Endothelial cell of umbilical vein (primary cell): ENCODE measurements at regions not wholly inside any gene's neighbourhood (a gene's known extent, or its start where the extent isn't known, plus 50 kb on each side); places are given as distances from the start of the nearest gene placed in this dataset.

Source experiments
- BruUV-seq: library from RNA; stranded (reverse); fragments of 400-500 nt; replicated peaks from 2 replicates; lab custom pipeline; 2021; lab: Mats Ljungman, UMichigan
- CTCF ChIA-PET: fragments of 300-600, 350-600 bp; sonication (Branson Sonifier 250); formaldehyde crosslinking; loops from one replicate; lab custom pipeline; 2021; ENCODE audit warnings: antibody characterized with exemption, inconsistent platforms; lab: Charles Lee
- POLR2A ChIA-PET: fragments of 300-600, 350-600 bp; sonication (Branson Sonifier 250); formaldehyde crosslinking; loops from one replicate; lab custom pipeline; 2021; ENCODE audit warnings: antibody characterized with exemption, inconsistent platforms; lab: Charles Lee
- DNase-seq: peaks from one replicate; pipeline ENCODE4 v3.0.0-alpha.2; 2011; ENCODE audit warnings: low read depth, low spot score
- FAIRE-seq: peaks from 2 replicates; lab custom pipeline; 2011; peaks lifted over from hg19 to GRCh38; lab: Jason Lieb, UNC
- H2AFZ ChIP-seq: 2 replicates; pipeline ENCODE4 v1.6.0; 2012; ENCODE audit warnings: low read depth, low read length, control low read depth, inconsistent platforms
- H3K27ac ChIP-seq: 2 replicates; pipeline ENCODE4 v1.5.1; 2011; ENCODE audit warnings: low read depth, mild to moderate bottlenecking, control low read depth, low read length, moderate library complexity; ENCODE audit not compliant: insufficient read depth
- H3K27me3 ChIP-seq, 2 experiments: 2 replicates each; pipeline versions ENCODE4 v1.6.0 to v1.6.1; 2011; ENCODE audit warnings: low read length in 2 of 2, mixed read lengths in 1 of 2; ENCODE audit not compliant: control insufficient read depth in 2 of 2, insufficient read depth in 2 of 2
- H3K36me3 ChIP-seq, 2 experiments: 2 replicates in 1 of 2; 3 replicates in 1 of 2; pipeline ENCODE4 v1.5.1; 2011; ENCODE audit warnings: low read length in 2 of 2, mild to moderate bottlenecking in 1 of 2, moderate library complexity in 1 of 2; ENCODE audit not compliant: control insufficient read depth in 2 of 2, insufficient read depth in 2 of 2; ENCODE audit errors: extremely low read depth in 1 of 2
- H3K4me1 ChIP-seq: 3 replicates; pipeline ENCODE4 v1.5.1; 2011; ENCODE audit warnings: mild to moderate bottlenecking, low read length; ENCODE audit not compliant: control insufficient read depth, insufficient read depth; ENCODE audit errors: extremely low read depth
- H3K4me2 ChIP-seq: 2 replicates; pipeline ENCODE4 v1.6.1; 2011; ENCODE audit warnings: low read length, control low read depth, mixed read lengths; ENCODE audit not compliant: insufficient read depth
- H3K4me3 ChIP-seq, 3 experiments: fragments of 200-600 bp in 1 of 3; sonication (generic), shearing (Covaris generic) in 1 of 3; replicated peaks in 1 of 3; 2 replicates each; pipeline ENCODE4 v1.5.1; 2011 to 2016; ENCODE audit warnings: control low read depth in 3 of 3, low read length in 3 of 3, mild to moderate bottlenecking in 2 of 3, inconsistent platforms in 1 of 3, low read depth in 1 of 3, moderate library complexity in 1 of 3; ENCODE audit not compliant: insufficient read depth in 1 of 3
- H3K79me2 ChIP-seq: 2 replicates; pipeline ENCODE4 v1.6.0; 2012; ENCODE audit warnings: low read length, inconsistent platforms; ENCODE audit not compliant: control insufficient read depth, insufficient read depth
- H3K9ac ChIP-seq: replicated peaks from 2 replicates; pipeline ENCODE3; 2011; ENCODE audit warnings: low read length, control low read depth; ENCODE audit not compliant: insufficient read depth; ENCODE audit errors: extremely low read depth
- H3K9me1 ChIP-seq: replicated peaks from 3 replicates; pipeline ENCODE4 v1.6.0; 2011; ENCODE audit warnings: mild to moderate bottlenecking, low read length; ENCODE audit not compliant: control insufficient read depth, insufficient read depth; ENCODE audit errors: extremely low read depth
- H3K9me3 ChIP-seq: replicated peaks from 2 replicates; pipeline ENCODE4 v1.5.1; 2012; ENCODE audit warnings: low read length, inconsistent platforms; ENCODE audit not compliant: control insufficient read depth, insufficient read depth
- H4K20me1 ChIP-seq: replicated peaks from 2 replicates; pipeline ENCODE3; 2011; ENCODE audit warnings: mild to moderate bottlenecking, low read length; ENCODE audit not compliant: control insufficient read depth, insufficient read depth; ENCODE audit errors: extremely low read depth
- EZH2 ChIP-seq: IDR thresholded peaks from 2 replicates; pipeline ENCODE4 v1.6.1; 2012; ENCODE audit warnings: borderline replicate concordance, low read depth, mild to moderate bottlenecking, moderate library complexity, low read length, inconsistent platforms; ENCODE audit not compliant: severe bottlenecking
- FOS ChIP-seq: IDR thresholded peaks from 2 replicates; pipeline ENCODE4 v1.6.1; 2011; ENCODE audit warnings: mild to moderate bottlenecking, low read length, moderate library complexity, borderline replicate concordance; ENCODE audit not compliant: insufficient read depth
- GATA2 ChIP-seq: IDR thresholded peaks from 2 replicates; pipeline ENCODE4 v1.7.0; 2011; ENCODE audit warnings: low read depth, mild to moderate bottlenecking, moderate library complexity, mixed read lengths, low read length; ENCODE audit not compliant: insufficient read length, insufficient read depth
- JUN ChIP-seq: IDR thresholded peaks from 2 replicates; pipeline ENCODE4 v1.6.1; 2011; ENCODE audit warnings: borderline replicate concordance, low read depth; ENCODE audit not compliant: insufficient read length, insufficient read depth
- MYC ChIP-seq: IDR thresholded peaks from one replicate; pipeline ENCODE4 v1.6.1; 2011; ENCODE audit warnings: mild to moderate bottlenecking, low read depth, low read length
- POLR2A ChIP-seq: IDR thresholded peaks from 2 replicates; pipeline ENCODE4 v1.6.1; 2012; ENCODE audit warnings: low read depth, mild to moderate bottlenecking, control low read depth, low read length
- POLR2AphosphoS5 ChIP-seq: IDR thresholded peaks from 2 replicates; pipeline ENCODE4 v1.6.1; 2012; ENCODE audit warnings: low read depth, mild to moderate bottlenecking, control low read depth, low read length, moderate library complexity; ENCODE audit not compliant: insufficient read depth
- dilution Hi-C: fragments of 300-500 bp; cut with MboI; formaldehyde crosslinking; loops from one replicate; pipeline ENCODE4 v1.15.0; 2019; ENCODE audit warnings: low sequenced_read_pairs; ENCODE audit not compliant: extremely low pct_ligation_motif_present
- intact Hi-C: fragments of 100-400 bp; cut with micrococcal nuclease; formaldehyde crosslinking; loops from one replicate; pipeline ENCODE4 v1.10.0; 2022
- TF ChIP-seq, protein P1 (sequence below), 2 donors: IDR thresholded peaks; 1 replicate in 1 of 2; 2 replicates in 1 of 2; pipeline ENCODE4 v1.5.1; 2011; ENCODE audit warnings: low read length in 2 of 2, mild to moderate bottlenecking in 2 of 2, moderate library complexity in 2 of 2, control low read depth in 1 of 2, inconsistent platforms in 1 of 2, low read depth in 1 of 2; ENCODE audit not compliant: insufficient read depth in 1 of 2; ENCODE audit errors: extremely low read depth in 1 of 2
- TF ChIP-seq, protein P2 (sequence below): IDR thresholded peaks from 2 replicates; pipeline ENCODE4 v1.6.1; 2011; ENCODE audit not compliant: insufficient read depth, insufficient read length

DNA sequence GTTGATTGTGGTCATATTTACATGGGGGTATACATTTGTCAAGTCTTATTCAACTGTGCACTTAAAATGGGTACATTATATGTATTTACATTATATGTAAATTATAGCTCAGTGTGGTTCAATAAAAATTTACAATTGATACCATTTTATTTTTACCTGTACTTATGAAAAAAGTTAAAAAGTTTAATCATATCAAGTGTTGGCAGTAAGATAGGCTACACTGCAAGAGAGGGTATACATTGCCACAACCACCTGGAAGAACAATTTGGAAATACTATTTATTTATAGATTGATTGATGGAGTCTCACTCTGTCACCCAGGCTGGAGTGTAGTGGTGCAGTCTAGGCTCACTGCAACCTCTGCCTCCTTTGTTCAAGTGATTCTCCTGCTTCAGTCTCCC lies 453.3 kb downstream of the XYLT1 start:
- H3K9me1 ChIP-seq: no peaks in the 10 kb centered on the region
- POLR2A ChIA-PET: no interaction called here
- FAIRE-seq (no peak), DNase-seq (no peak)
- no peaks in the 10 kb centered on the region for H3K4me1 ChIP-seq
- no peak overlapping the region for H3K9ac ChIP-seq
- H2AFZ ChIP-seq: no peak overlapping the region
- no peaks in the 10 kb centered on the region for H3K27me3 ChIP-seq
- BruUV-seq: no TSS peak
- no peaks in the 10 kb centered on the region for H3K36me3 ChIP-seq
- dilution Hi-C loops (no loop called here), intact Hi-C loops (no loop called here)
- H3K79me2 ChIP-seq: no peaks in the 10 kb centered on the region
- no peak overlapping the region for H3K4me2 ChIP-seq
- TF ChIP-seq POLR2AphosphoS5 (no peak), FOS (no peak), EZH2 (no peak), MYC (no peak), JUN (no peak), POLR2A (no peak), GATA2 (no peak)
- TF ChIP-seq, protein P1, sequence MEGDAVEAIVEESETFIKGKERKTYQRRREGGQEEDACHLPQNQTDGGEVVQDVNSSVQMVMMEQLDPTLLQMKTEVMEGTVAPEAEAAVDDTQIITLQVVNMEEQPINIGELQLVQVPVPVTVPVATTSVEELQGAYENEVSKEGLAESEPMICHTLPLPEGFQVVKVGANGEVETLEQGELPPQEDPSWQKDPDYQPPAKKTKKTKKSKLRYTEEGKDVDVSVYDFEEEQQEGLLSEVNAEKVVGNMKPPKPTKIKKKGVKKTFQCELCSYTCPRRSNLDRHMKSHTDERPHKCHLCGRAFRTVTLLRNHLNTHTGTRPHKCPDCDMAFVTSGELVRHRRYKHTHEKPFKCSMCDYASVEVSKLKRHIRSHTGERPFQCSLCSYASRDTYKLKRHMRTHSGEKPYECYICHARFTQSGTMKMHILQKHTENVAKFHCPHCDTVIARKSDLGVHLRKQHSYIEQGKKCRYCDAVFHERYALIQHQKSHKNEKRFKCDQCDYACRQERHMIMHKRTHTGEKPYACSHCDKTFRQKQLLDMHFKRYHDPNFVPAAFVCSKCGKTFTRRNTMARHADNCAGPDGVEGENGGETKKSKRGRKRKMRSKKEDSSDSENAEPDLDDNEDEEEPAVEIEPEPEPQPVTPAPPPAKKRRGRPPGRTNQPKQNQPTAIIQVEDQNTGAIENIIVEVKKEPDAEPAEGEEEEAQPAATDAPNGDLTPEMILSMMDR (IDR thresholded peaks at IDR 0.05; ENCODE audit: extremely low read depth in 1 of 2, insufficient read depth in 1 of 2, low read depth in 1 of 2, low read length in 2 of 2): no peak
- TF ChIP-seq, protein P2, sequence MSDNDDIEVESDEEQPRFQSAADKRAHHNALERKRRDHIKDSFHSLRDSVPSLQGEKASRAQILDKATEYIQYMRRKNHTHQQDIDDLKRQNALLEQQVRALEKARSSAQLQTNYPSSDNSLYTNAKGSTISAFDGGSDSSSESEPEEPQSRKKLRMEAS: no peak
- no peaks in the 10 kb centered on the region for H3K9me3 ChIP-seq
- no peak overlapping the region for H3K4me3 ChIP-seq
- H3K27ac ChIP-seq: no peak overlapping the region
- H4K20me1 ChIP-seq: no peaks in the 10 kb centered on the region
- CTCF ChIA-PET: no interaction called here
